SK-N-MC (cell line): ENCODE measurements at regions not wholly inside any gene's neighbourhood (a gene's known extent, or its start where the extent isn't known, plus 50 kb on each side); places are given as distances from the start of the nearest gene placed in this dataset.

Experiments used
- DNase-seq: peaks from one replicate; pipeline ENCODE4 v3.0.0-alpha.2; 2011; ENCODE audit warnings: low read depth, low spot score
- H3K27ac ChIP-seq: fragments of 200-600 bp; sonication (generic); 2 replicates; pipeline ENCODE4 v1.5.1; 2016; ENCODE audit warnings: mixed run types
- H3K36me3 ChIP-seq: fragments of 200-600 bp; sonication (generic); 2 replicates; pipeline ENCODE4 v1.6.1; 2017; ENCODE audit warnings: antibody characterized with exemption, low read length, mixed read lengths; ENCODE audit not compliant: insufficient read depth
- H3K4me3 ChIP-seq: fragments of 200-600 bp; sonication (generic); 2 replicates; pipeline ENCODE4 v1.5.1; 2016
- H3K9ac ChIP-seq: fragments of 200-600 bp; sonication (generic); 2 replicates; pipeline ENCODE4 v1.8.0; 2017; ENCODE audit warnings: mixed run types, mixed read lengths; ENCODE audit not compliant: insufficient read length
- H3K9me3 ChIP-seq: fragments of 200-600 bp; sonication (generic); 2 replicates; pipeline ENCODE4 v1.6.1; 2017; ENCODE audit warnings: low read depth, mild to moderate bottlenecking, antibody characterized with exemption, low read length, moderate library complexity, mixed read lengths
- EZH2 ChIP-seq: fragments of 200-600 bp; sonication (generic); IDR thresholded peaks from one replicate; pipeline ENCODE4 v1.6.1; 2017; ENCODE audit warnings: antibody characterized with exemption
- FOXP2 ChIP-seq: optimal IDR thresholded peaks from 2 replicates; pipeline ENCODE3; 2011; ENCODE audit warnings: mild to moderate bottlenecking, moderate library complexity; ENCODE audit not compliant: insufficient read depth; ENCODE audit errors: extremely low read length, control extremely low read depth
- POLR2AphosphoS5 ChIP-seq: IDR thresholded peaks from 2 replicates; pipeline ENCODE4 v1.6.1; 2012; ENCODE audit warnings: mild to moderate bottlenecking, low read depth, low read length, borderline replicate concordance

GRCh38 chr15:94655249-94655880 lies 424.0 kb downstream of the MCTP2 start:
- no peak for DNase-seq
- Histone ChIP-seq H3K9me3 (no peaks in the 10 kb centered on the region), H3K27ac (no peak overlapping the region), H3K9ac (no peak overlapping the region), H3K4me3 (no peak overlapping the region), H3K36me3 (no peaks in the 10 kb centered on the region)
- TF ChIP-seq EZH2 (no peak), POLR2AphosphoS5 (no peak), FOXP2 (no peak)

GRCh38 chr15:94665676-94666441 lies 434.5 kb downstream of the MCTP2 start:
- Histone ChIP-seq H3K27ac (no peak overlapping the region), H3K9ac (no peak overlapping the region), H3K9me3 (no peaks in the 10 kb centered on the region), H3K36me3 (no peaks in the 10 kb centered on the region), H3K4me3 (no peak overlapping the region)
- no peak for DNase-seq
- TF ChIP-seq FOXP2 = no peak

- TF ChIP-seq FOXP2 (no peak), POLR2AphosphoS5 (no peak), EZH2 (no peak)
Measured at GRCh38 chr15:94666553-94666952, 435.2 kb downstream of the MCTP2 start.

GRCh38 chr15:94667109-94667508 lies 435.7 kb downstream of the MCTP2 start:
- no peak overlapping the region for H3K4me3 ChIP-seq
- no peak overlapping the region for H3K27ac ChIP-seq
- no peak for DNase-seq
- no peaks in the 10 kb centered on the region for H3K9me3 ChIP-seq
- no peak overlapping the region for H3K9ac ChIP-seq
- no peaks in the 10 kb centered on the region for H3K36me3 ChIP-seq
- no peak for TF ChIP-seq FOXP2
- no peak for TF ChIP-seq EZH2
- no peak for TF ChIP-seq POLR2AphosphoS5

More at GRCh38 chr15:94666553-94666952, 435.2 kb downstream of the MCTP2 start:
- Histone ChIP-seq H3K9me3 (no peaks in the 10 kb centered on the region), H3K9ac (no peak overlapping the region), H3K27ac (no peak overlapping the region), H3K4me3 (no peak overlapping the region), H3K36me3 (no peaks in the 10 kb centered on the region)
- no peak for DNase-seq

GRCh38 chr15:94670438-94671034 lies 439.2 kb downstream of the MCTP2 start:
- Histone ChIP-seq H3K4me3 (no peak overlapping the region), H3K9me3 (no peaks in the 10 kb centered on the region), H3K27ac (no peak overlapping the region), H3K36me3 (no peaks in the 10 kb centered on the region), H3K9ac (no peak overlapping the region)
- DNase-seq = peak; percentile 14
- TF ChIP-seq POLR2AphosphoS5 (no peak), FOXP2 (no peak), EZH2 (no peak)

GRCh38 chr15:94671858-94672532 lies 440.6 kb downstream of the MCTP2 start:
- Histone ChIP-seq H3K9me3 (no peaks in the 10 kb centered on the region), H3K27ac (no peak overlapping the region), H3K4me3 (no peak overlapping the region), H3K9ac (no peak overlapping the region), H3K36me3 (no peaks in the 10 kb centered on the region)
- DNase-seq = no peak
- TF ChIP-seq FOXP2 = no peak
- TF ChIP-seq EZH2 = no peak
- no peak for TF ChIP-seq POLR2AphosphoS5

GRCh38 chr15:94673801-94674200 lies 442.4 kb downstream of the MCTP2 start:
- H3K9ac ChIP-seq = no peak overlapping the region
- no peak overlapping the region for H3K27ac ChIP-seq
- DNase-seq = no peak
- no peak overlapping the region for H3K4me3 ChIP-seq
- no peaks in the 10 kb centered on the region for H3K36me3 ChIP-seq
- TF ChIP-seq POLR2AphosphoS5 (no peak), FOXP2 (no peak)
- no peaks in the 10 kb centered on the region for H3K9me3 ChIP-seq

- DNase-seq = no peak
- Histone ChIP-seq H3K36me3 (no peaks in the 10 kb centered on the region), H3K9me3 (no peaks in the 10 kb centered on the region), H3K27ac (no peak overlapping the region), H3K9ac (no peak overlapping the region), H3K4me3 (no peak overlapping the region)
- no peak for TF ChIP-seq EZH2
Measured at GRCh38 chr15:94674296-94674695, 442.9 kb downstream of the MCTP2 start.
